Activated effector memory CD4-positive, alpha-beta T cell treated with Interleukin-2 at 50 U/mL for 16 hours (primary cell): ENCODE measurements at regions not wholly inside any gene's neighbourhood (a gene's known extent, or its start where the extent isn't known, plus 50 kb on each side); places are given as distances from the start of the nearest gene placed in this dataset.
"Not testable (repeated sequence)": the region's sequence is repeated elsewhere in the genome, so short reads cannot be mapped to it uniquely, and the experiment has no call there.

ENCODE experiments used
- DNase-seq: peaks from one replicate; pipeline ENCODE4 v3.0.0-alpha.2; 2020

GRCh38 chr3:107117922-107118536 lies 259.2 kb upstream of the CCDC54 start:
- no peak for DNase-seq

DNA sequence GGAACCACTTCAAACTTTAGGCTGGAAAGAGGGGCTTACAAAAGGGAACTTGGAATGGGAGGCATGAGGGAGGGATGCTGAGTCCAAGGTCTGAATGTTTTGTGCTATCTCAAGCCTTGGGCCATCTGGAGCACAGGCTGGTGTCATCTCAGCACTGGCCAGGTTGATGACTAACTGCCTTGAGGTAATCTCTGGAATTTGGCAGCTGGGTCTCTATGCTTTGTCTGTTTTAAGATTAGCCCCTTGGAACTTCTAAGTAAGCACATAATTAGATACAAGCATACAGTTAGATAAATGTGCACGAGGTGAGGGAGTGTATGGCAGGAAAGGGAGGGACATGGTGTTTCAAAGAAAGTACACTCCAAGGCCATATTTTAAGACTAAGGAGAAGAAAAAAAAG lies 252.4 kb upstream of the CCDC54 start:
- DNase-seq, result no peak

- no peak for DNase-seq
These were observed 248.3 kb upstream of the CCDC54 start for GRCh38 chr3:107128946-107129345.

DNA sequence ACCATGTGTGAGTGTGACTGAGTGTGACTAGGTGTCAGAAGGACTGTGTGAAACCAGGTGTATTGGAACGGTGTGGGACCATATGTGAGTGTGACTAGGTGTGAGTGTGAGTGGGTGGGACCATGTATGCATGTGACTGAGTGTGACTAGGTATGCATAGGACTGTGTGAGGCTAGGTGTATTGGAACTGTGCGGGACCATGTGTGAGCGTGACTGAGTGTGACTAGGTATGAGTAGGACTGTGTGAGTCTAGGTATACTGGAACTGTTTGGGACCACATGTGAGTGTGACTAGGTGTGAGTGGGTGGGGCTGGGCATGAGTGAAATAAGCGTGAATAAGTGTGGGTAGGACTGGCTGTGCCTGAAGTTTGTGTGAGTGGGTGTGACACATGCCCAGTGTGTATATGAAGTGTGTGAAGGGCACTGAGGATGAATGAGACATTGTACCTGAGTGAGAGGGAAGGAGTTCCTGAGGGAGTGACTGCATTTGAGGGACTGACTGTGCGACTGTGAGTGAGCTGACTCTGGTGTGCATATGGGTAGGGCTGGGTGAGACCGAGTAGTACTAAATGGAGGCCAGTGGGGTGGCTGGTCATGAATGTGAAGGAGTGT lies 247.0 kb upstream of the CCDC54 start:
- DNase-seq, result no peak

GRCh38 chr3:107132674-107133073 lies 244.6 kb upstream of the CCDC54 start:
- no peak for DNase-seq

DNA sequence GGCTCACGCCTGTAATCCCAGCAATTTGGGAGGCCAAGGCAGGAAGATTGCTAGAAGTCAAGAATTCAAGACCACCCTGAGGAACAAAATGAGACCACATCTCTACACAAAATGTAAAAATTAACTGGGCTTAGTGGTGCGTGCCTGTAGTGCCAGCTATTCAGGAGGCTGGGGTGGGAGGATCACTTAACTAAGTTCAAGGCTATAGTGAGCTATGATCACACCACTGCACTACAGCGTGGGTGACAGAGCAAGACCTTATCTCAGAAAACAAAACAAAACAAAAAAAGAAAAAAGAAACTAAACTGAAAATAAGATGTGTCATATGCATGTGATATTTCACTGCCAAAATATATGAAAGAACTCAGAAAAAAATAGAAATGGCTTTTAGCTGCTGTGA lies 243.3 kb upstream of the CCDC54 start:
- no peak for DNase-seq

GRCh38 chr3:107142171-107142570 lies 235.1 kb upstream of the CCDC54 start:
- no peak for DNase-seq

DNA sequence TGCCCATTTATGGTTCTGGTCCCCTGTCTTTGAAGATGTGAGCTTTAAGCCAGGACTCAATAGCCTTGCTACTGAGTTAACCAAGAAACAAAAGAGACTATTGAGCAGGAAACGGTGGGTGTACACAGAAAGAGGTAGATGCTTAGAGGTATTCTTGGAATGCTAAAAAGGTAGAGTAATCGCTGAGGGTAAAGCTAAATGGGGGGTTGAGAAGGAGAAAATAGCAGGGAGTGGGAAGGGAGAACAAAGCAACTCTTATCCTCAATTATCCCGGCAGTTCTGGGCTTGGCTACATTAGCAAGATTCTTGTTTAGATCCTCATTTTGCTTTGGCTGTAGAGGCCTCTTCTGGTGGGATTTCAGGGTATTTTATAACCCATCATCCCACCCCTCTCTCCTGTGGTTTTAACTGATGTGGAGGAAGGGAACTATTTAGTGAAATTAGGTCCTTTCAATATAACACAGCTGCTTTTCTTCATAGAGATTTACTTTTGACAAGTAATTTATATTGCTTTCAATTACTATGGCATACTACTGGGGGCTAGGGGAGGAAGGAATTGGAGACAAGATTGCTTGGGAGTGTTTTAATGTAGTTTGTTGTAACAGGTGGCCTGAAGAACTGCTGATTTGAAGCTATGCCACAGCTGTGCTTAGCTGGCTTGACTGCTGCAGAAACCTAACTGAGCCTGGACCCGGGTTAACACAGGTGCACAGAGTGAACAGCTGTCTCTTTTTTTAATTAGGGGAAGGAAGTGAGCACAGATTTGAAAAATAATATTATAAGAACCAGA lies 234.3 kb upstream of the CCDC54 start:
- DNase-seq, result no peak

GRCh38 chr3:107150675-107151074 lies 226.6 kb upstream of the CCDC54 start:
- no peak for DNase-seq

DNA sequence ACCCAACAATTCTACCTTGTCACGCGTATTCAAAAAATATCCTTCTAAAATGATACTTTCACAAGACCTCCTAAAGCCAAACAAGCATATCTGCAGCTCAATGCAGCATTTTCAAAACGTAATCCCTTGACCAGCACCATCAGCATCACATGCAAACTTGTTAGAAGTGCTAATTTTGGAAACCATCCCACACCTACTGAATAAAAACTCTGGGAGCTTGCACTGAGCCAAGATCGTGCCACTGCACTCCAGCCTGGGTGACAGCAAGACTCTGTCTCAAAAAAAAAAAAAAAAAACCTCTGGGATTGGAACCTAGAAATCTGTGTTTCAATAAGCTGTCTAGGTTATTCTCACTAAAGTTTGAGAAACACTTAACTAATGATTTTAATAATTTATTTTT lies 223.3 kb upstream of the CCDC54 start:
- no peak for DNase-seq

DNA sequence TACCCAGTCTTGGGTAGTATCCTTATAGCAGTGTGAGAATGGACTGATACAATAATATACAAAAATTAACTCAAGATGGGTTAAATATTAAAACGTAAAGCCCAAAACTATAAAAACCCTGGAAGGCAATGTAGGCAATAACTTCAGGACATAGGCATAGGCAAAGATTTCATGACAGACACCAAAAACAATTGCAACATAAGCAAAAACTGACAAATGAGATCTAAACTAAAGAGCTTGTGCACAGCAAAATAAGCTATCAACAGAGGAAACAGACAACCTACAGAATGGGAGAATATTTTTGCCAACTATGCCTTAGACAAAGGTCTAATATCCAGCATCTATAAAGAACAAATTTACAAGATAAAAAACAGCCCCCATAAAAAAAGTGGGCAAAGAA lies 204.8 kb upstream of the CCDC54 start:
- DNase-seq, result no peak

DNA sequence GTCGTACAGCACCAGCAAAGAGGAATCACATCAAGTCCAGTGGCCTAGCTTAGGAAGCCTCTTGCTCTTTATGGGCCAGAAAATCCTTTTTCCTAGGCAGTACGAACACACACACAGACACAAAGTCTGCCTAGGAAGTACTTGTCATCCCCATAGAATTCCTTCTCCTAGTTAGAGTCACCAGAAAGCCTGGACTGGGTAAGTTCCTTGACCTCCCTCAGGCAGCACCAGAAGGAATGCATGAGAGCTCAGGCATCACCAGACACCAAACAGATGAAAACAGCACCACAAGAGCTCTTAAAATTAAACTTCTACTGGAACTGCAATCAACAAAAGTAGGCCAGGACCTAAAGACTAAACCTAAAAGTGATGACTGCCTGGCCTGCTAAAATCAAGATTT lies 192.9 kb upstream of the CCDC54 start:
- DNase-seq, result no peak

GRCh38 chr3:107188262-107188661 lies 189.0 kb upstream of the CCDC54 start:
- no peak for DNase-seq

GRCh38 chr3:107189158-107189791 lies 188.0 kb upstream of the CCDC54 start:
- no peak for DNase-seq

DNA sequence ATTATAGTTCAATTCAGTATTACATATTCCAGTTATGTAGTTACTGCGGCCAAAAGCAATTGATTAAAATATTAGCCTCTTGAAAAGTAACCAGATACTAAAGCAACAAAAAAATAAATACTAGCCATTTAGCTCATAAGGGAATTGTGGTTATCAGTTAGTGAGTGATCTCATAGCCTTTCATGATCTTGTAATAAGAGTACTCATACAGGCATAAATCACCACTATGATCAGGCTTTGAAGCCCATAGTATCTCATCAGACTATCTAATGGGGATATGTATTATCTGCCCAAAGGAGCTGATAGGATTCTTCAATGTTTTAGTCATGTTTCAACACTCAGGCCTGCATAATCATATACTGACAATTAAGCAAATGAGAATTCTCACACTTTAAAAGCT lies 184.1 kb upstream of the CCDC54 start:
- DNase-seq, result no peak

GRCh38 chr3:107198581-107199181 lies 178.6 kb upstream of the CCDC54 start:
- no peak for DNase-seq

DNA sequence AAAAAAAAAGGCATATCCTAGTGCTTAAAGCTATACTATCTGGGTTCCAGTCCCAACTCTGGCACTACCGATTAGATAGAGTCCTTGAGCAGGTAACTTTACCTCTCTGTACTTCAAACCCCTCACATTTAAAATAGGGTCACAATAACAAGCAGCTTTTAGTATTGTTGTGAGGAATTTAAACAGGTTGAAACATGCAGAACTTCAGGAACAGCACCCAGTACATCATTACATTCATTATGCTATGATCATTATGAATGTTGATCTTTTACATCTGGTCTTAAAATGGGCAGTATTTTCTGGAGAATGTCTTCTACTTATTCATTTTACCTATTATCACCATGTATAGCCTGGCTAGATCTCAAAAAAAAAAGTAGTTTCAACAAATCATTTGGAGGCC lies 176.1 kb upstream of the CCDC54 start:
- DNase-seq, result no peak

DNA sequence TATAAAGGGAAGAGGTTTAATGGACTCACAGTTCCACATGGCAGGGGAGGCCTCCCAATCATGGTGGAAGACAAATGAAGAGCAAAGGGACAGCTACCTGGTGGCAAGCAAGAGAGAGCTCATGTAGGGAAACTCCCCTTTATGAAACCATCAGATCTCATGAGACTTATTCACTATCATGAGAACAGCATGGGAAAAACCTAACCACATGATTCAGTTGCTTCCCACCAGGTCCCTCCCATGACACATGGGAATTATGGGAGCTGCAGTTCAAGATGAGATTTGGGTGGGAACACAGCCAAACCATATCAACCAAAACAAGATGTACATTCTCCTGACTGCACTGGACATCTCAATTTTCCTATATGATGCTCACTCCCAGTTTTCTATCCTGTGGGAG lies 174.4 kb upstream of the CCDC54 start:
- not testable (repeated sequence) for DNase-seq

DNA sequence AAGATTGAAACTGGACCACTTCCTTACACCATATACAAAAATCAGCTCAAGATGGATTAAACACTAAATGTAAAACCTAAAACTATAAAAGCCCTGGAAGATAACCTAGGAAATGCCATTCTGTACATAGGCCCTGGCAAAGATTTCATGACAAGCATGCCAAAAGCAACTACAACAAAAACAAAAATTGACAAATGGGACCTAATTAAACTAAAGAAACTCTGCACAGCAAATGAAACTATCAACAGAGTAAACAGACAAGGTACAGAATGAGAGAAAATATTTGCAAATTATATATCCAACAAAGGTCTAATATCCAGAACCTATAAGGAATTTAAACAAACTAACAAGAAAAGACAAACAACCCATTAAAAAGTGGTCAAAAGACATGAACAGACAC lies 173.1 kb upstream of the CCDC54 start:
- DNase-seq, result no peak

DNA sequence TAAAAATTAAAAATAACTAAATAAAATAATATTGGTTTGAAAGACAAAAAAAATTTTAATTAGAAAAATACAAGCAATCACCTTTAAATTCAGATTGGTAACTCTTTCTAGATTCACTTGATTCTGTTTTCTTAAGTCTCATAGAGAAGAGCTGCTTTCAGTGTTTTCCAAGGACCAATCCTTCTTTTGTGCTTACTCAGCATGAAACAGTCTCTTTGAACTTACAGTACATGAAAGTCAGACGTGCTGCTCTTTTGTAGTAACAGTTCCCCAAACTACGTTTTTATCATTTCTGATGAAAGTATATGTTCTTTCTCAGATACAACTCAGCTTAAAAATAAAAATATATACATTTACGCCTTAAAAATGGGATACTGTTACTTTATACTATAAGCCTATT lies 171.9 kb upstream of the CCDC54 start:
- DNase-seq, result no peak

DNA sequence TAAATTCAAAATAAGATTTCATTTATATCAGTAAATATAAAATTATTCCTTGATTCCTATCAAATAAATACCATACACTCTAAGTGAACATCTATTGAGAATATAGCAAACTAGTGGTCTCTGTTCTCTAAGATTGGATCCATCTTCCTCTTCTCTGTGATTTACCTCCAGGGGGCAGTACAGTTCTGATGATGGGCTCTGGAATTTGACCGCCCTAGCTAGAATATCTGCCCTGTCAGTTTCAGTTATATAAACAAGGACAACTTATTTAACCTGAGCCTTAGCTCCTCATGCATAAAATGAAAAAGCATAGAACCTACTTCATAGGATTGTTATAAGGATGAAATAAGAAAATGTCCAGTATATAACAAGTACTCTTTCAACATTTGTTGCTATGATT lies 171.1 kb upstream of the CCDC54 start:
- no peak for DNase-seq

GRCh38 chr3:107206945-107207344 lies 170.3 kb upstream of the CCDC54 start:
- DNase-seq, result no peak

- no peak for DNase-seq
These were observed 169.1 kb upstream of the CCDC54 start for GRCh38 chr3:107208100-107208499.

- no peak for DNase-seq
These were observed 168.4 kb upstream of the CCDC54 start for GRCh38 chr3:107208796-107209195.
